Common myeloid progenitor, CD34-positive (primary cell): ENCODE measurements at regions not wholly inside any gene's neighbourhood (a gene's known extent, or its start where the extent isn't known, plus 50 kb on each side); places are given as distances from the start of the nearest gene placed in this dataset.

Experiments used
- CTCF ChIA-PET: fragments of 350-600 bp; sonication (Branson Sonifier 250); formaldehyde crosslinking; loops from one replicate; lab custom pipeline; 2021; ENCODE audit warnings: antibody characterized with exemption; lab: Charles Lee
- POLR2A ChIA-PET: fragments of 350-600 bp; sonication (Branson Sonifier 250); formaldehyde crosslinking; loops from one replicate; lab custom pipeline; 2021; ENCODE audit warnings: antibody characterized with exemption; lab: Charles Lee
- DNase-seq, 3 donors: peaks; one replicate each; pipeline versions ENCODE4 v3.0.0 to v3.0.0-alpha.2; 2013
- H3K27ac ChIP-seq, 2 experiments: 1 replicate in 1 of 2; 2 replicates in 1 of 2; pipeline ENCODE4 v1.7.0; 2013; ENCODE audit warnings: inconsistent platforms in 2 of 2, low read length in 2 of 2, mild to moderate bottlenecking in 2 of 2, low read depth in 1 of 2, moderate library complexity in 1 of 2; ENCODE audit not compliant: severe bottlenecking in 2 of 2, insufficient read depth in 1 of 2, poor library complexity in 1 of 2
- H3K27me3 ChIP-seq, 5 experiments: replicated peaks in 2 of 5; 1 replicate in 3 of 5; 2 replicates in 2 of 5; pipeline versions ENCODE4 v1.6.1 to v1.7.0; 2013; ENCODE audit warnings: low read length in 4 of 5, mild to moderate bottlenecking in 2 of 5, moderate library complexity in 2 of 5, inconsistent platforms in 1 of 5; ENCODE audit not compliant: insufficient read depth in 5 of 5, control insufficient read depth in 4 of 5
- H3K36me3 ChIP-seq, 4 experiments: 1 replicate in 2 of 4; 2 replicates in 2 of 4; pipeline versions ENCODE4 v1.6.1 to v1.7.0; 2013; ENCODE audit warnings: low read length in 3 of 4, control low read depth in 1 of 4, mild to moderate bottlenecking in 1 of 4; ENCODE audit not compliant: control insufficient read depth in 4 of 4, insufficient read depth in 4 of 4
- H3K4me1 ChIP-seq, 4 experiments: 1 replicate in 3 of 4; 2 replicates in 1 of 4; pipeline versions ENCODE4 v1.6.1 to v1.7.1; 2013; ENCODE audit warnings: low read length in 3 of 4, mild to moderate bottlenecking in 3 of 4, control low read depth in 1 of 4, inconsistent platforms in 1 of 4, moderate library complexity in 1 of 4; ENCODE audit not compliant: control insufficient read depth in 4 of 4, insufficient read depth in 4 of 4; ENCODE audit errors: control extremely low read depth in 1 of 4
- H3K4me3 ChIP-seq, 7 experiments: 1 replicate in 4 of 7; 2 replicates in 3 of 7; pipeline versions ENCODE4 v1.5.1 to v1.7.0; 2013; ENCODE audit warnings: mild to moderate bottlenecking in 7 of 7, low read length in 6 of 7, moderate library complexity in 6 of 7, inconsistent platforms in 2 of 7, low read depth in 2 of 7, control low read depth in 1 of 7; ENCODE audit not compliant: insufficient read depth in 4 of 7, control insufficient read depth in 1 of 7; ENCODE audit errors: extremely low read depth in 1 of 7
- H3K9me3 ChIP-seq, 5 experiments: 1 replicate in 4 of 5; 2 replicates in 1 of 5; pipeline versions ENCODE4 v1.6.1 to v1.7.1; 2013; ENCODE audit warnings: low read length in 4 of 5, mild to moderate bottlenecking in 2 of 5, inconsistent platforms in 1 of 5, low read depth in 1 of 5, moderate library complexity in 1 of 5; ENCODE audit not compliant: control insufficient read depth in 4 of 5, insufficient read depth in 2 of 5; ENCODE audit errors: control extremely low read depth in 1 of 5
- WGBS: methylation state at CpG from one replicate; pipeline ENCODE4 v1.1.5; 2013; ENCODE audit not compliant: insufficient coverage; 5-methylcytosine and 5-hydroxymethylcytosine counted together

DNA sequence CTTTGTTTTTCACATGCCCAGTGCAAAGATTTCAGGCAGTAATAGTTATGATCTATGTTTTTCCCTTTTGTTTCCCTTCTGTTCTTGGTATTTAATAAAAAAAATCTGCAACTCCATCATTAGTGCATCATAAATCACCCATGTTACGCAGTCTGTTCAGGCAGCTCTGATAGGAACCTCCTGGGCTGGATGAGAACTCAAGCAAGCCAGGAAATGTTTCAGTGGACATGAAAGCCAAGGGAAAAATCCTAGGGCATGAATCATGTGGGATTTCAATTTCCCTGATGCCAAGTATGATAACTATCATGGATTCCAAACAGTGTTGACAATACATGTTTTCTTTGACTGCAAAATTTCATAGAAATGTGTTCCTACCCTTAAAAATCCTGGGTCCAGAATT lies 119.7 kb upstream of the TARS1 start:
- WGBS, result 82% methylated on average over 1 of the region's 1 CpG
- DNase-seq, result no peak
- H3K27ac ChIP-seq, result no peak overlapping the region
- no peaks in the 10 kb centered on the region for H3K27me3 ChIP-seq
- no peak overlapping the region for H3K4me3 ChIP-seq
- H3K4me1 ChIP-seq, result peaks cover 0 to 14% (median 8%) of the 10 kb centered on the region in 4 experiments
- no peaks in the 10 kb centered on the region for H3K9me3 ChIP-seq
- POLR2A ChIA-PET, result no interaction called here
- H3K36me3 ChIP-seq, result no peaks in the 10 kb centered on the region
- CTCF ChIA-PET, result interaction anchor here (1.6 kb wide), 1 partner anchor 17 kb away, joined by 3 read pairs; no protein-coding TSS in a partner anchor

DNA sequence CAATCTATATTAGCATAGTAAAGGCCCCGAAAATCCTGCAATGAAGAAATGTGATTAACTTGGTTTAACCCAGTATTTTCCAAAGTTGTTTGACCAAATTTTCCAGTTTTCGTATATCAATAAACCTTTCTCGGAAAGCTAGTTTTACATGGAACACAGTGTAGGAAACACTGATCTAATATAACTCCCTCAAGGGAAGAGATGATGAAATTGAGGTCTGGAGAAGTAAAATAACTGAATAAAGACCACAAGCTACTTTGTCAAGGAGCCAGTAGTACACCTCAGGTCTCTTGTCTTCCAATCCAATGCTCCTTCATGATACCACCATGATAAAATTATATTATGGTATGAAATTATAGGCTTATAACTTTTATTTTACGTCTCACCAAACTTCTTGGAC lies 118.1 kb upstream of the TARS1 start:
- no CpG with 5 or more reads among the region's 4 CpGs for WGBS
- H3K9me3 ChIP-seq, result no peaks in the 10 kb centered on the region
- peaks cover 0 to 14% (median 8%) of the 10 kb centered on the region in 4 experiments for H3K4me1 ChIP-seq
- no peaks in the 10 kb centered on the region for H3K27me3 ChIP-seq
- DNase-seq, result no peak
- H3K36me3 ChIP-seq, result no peaks in the 10 kb centered on the region
- ChIA-PET CTCF (interaction anchor here (1.4 kb wide), 1 partner anchor 13 kb away, joined by 3 read pairs; no protein-coding TSS in a partner anchor), POLR2A (no interaction called here)
- no peak overlapping the region for H3K27ac ChIP-seq
- H3K4me3 ChIP-seq, result no peak overlapping the region

DNA sequence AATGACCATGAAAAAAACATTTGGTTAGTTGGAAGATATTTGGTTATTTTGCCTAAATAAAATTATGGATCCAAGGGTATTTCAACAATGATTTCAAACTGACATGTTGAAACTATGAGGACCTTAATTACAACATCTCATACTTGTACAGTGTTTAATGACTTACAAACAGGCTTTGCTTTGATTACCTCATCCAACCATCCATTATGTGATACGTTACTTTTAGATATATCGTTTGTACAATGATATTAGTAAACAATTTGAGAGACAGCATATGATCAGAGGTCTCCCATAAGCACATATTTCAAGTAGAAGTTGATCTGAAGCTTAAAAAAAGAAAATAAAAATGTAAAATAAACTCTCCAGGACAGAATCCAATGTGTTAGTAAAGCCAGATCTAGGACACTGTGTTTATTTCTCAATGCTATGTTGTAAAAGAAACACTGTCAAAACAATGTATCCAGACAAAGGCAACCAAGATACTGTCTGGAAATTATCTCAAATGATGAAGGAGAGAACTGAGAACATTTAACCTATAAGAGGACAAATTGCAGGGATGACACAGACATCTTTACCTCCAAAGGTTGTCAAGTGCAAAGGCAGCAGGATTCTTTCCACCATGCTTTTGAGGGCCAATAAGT lies 116.0 kb upstream of the TARS1 start:
- WGBS, result no CpG with 5 or more reads among the region's 2 CpGs
- CTCF ChIA-PET, result no interaction called here

DNA sequence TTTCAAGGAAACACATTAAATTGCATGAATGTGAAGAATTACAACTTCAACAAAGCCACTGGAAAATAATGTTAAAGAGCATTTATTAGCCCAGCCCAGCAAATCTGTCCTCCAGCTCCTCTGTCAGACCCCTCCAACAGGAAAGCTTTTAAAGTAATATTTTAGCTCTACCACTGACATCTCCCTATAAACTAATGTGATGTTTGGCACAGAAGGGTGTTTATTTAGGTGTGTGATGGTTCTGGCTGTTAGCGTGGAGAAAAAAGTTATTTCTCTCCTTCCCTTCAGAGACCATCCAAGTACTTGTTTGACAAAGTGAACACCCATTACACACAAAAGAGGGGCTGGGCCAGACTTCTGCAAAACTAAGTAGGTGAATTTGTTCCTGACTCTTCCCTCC lies 111.9 kb upstream of the TARS1 start:
- POLR2A ChIA-PET, result no interaction called here
- Histone ChIP-seq H3K4me3 (no peak overlapping the region), H3K27ac (no peak overlapping the region), H3K36me3 (no peaks in the 10 kb centered on the region), H3K9me3 (no peaks in the 10 kb centered on the region), H3K4me1 (peaks cover 0 to 6% (median 0%) of the 10 kb centered on the region in 4 experiments), H3K27me3 (no peaks in the 10 kb centered on the region)
- CTCF ChIA-PET, result interaction anchor here (1.3 kb wide), 1 partner anchor 10 kb away, joined by 3 read pairs; no protein-coding TSS in a partner anchor
- no peak for DNase-seq
- no CpG with 5 or more reads among the region's 1 CpG for WGBS

More for the DNA sequence above, 116.0 kb upstream of the TARS1 start:
- Histone ChIP-seq H3K4me1 (peaks cover 0 to 6% (median 5%) of the 10 kb centered on the region in 4 experiments), H3K27me3 (no peaks in the 10 kb centered on the region), H3K36me3 (no peaks in the 10 kb centered on the region), H3K27ac (no peak overlapping the region), H3K9me3 (no peaks in the 10 kb centered on the region), H3K4me3 (no peak overlapping the region)
- POLR2A ChIA-PET, result no interaction called here
- no peak for DNase-seq

DNA sequence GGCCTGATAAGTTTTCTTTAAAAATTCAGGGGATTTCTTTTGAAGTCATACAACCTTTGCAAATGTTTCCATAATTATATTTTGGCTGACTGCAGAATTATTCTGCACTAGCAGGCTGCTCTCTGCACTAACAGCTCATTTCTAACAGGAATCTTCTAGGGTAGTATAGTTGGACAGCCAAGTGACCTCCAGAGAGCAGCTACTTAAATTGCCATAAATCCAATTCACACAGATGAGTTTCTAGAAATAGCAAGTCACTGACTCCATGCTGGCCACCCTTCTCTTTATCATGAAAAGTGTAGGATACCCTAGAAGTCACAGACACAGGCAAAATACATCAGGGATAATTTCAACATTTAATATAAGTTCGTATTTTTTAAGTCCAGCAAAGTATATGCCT lies 110.9 kb upstream of the TARS1 start:
- no CpG with 5 or more reads among the region's 1 CpG for WGBS
- DNase-seq, result no peak
- ChIA-PET POLR2A (no interaction called here), CTCF (interaction anchor here (1.3 kb wide), 1 partner anchor 11 kb away, joined by 3 read pairs; no protein-coding TSS in a partner anchor)
- Histone ChIP-seq H3K4me3 (no peak overlapping the region), H3K27me3 (no peaks in the 10 kb centered on the region), H3K27ac (no peak overlapping the region), H3K4me1 (peaks cover 0 to 6% (median 0%) of the 10 kb centered on the region in 4 experiments), H3K9me3 (no peaks in the 10 kb centered on the region), H3K36me3 (no peaks in the 10 kb centered on the region)

DNA sequence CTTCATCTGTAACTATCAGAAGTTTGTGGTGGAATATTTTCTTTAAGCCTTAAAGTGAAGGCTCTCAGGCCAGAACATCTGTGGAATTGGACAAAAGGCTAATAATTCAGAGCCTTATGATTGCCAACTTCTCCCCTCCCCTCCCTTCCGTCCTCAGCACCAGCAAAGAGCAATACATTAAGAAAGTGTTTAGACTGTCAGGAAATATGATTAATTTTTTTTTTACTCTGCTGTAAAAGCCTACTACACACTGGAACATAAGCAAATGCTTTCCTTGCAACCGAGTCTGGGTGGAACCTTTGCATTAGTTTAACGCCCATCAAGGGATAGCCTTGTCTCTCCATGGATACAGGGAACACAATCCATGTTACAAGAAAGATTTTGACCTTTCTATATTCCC lies 110.3 kb upstream of the TARS1 start:
- CTCF ChIA-PET, result no interaction called here
- Histone ChIP-seq H3K27me3 (no peaks in the 10 kb centered on the region), H3K36me3 (no peaks in the 10 kb centered on the region), H3K4me3 (no peak overlapping the region), H3K27ac (no peak overlapping the region), H3K4me1 (peaks cover 0 to 6% (median 0%) of the 10 kb centered on the region in 4 experiments), H3K9me3 (no peaks in the 10 kb centered on the region)
- WGBS, result 30% methylated on average over 2 of the region's 3 CpGs
- DNase-seq, result no peak
- POLR2A ChIA-PET, result no interaction called here

DNA sequence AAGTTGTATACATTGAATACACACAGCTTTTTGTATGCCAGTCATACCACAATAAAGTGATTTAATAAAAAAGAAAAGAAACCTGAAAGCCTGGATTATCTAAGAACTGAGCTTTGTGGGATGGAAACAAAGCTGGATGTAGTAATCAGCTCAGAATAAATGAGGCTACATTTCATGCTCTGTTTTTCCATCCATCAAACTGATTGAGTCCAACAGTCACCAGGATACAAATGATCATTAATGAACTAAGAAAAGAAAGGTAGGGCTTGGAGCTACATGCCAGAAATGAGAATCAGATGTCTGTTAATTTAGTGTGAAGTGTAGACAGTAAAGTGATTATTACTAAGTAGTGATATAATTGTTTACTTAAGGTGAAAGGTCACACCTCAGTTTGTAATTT lies 109.8 kb upstream of the TARS1 start:
- H3K4me3 ChIP-seq, result no peak overlapping the region
- H3K36me3 ChIP-seq, result no peaks in the 10 kb centered on the region
- no peak overlapping the region for H3K27ac ChIP-seq
- H3K9me3 ChIP-seq, result no peaks in the 10 kb centered on the region
- DNase-seq, result no peak
- ChIA-PET POLR2A (no interaction called here), CTCF (no interaction called here)
- H3K4me1 ChIP-seq, result peaks cover 0 to 6% (median 0%) of the 10 kb centered on the region in 4 experiments
- no peaks in the 10 kb centered on the region for H3K27me3 ChIP-seq
